Kidney epithelial cell (primary cell): ENCODE measurements at regions not wholly inside any gene's neighbourhood (a gene's known extent, or its start where the extent isn't known, plus 50 kb on each side); places are given as distances from the start of the nearest gene placed in this dataset.

Experiments
- DNase-seq: peaks from one replicate; pipeline ENCODE4 v3.0.0-alpha.2; 2010; ENCODE audit warnings: low read depth
- H3K27me3 ChIP-seq: 2 replicates; pipeline ENCODE4 v1.6.0; 2011; ENCODE audit warnings: low read length; ENCODE audit not compliant: control insufficient read depth, insufficient read depth
- H3K36me3 ChIP-seq: 2 replicates; pipeline ENCODE4 v1.5.1; 2011; ENCODE audit warnings: low read length; ENCODE audit not compliant: control insufficient read depth, insufficient read depth
- H3K4me3 ChIP-seq: 2 replicates; pipeline ENCODE4 v1.5.1; 2011; ENCODE audit warnings: low read depth, mild to moderate bottlenecking, control low read depth, low read length
- TF ChIP-seq, protein P1 (sequence below): IDR thresholded peaks from 2 replicates; pipeline ENCODE4 v1.5.1; 2011; ENCODE audit warnings: mild to moderate bottlenecking, moderate library complexity, low read length, control low read depth, inconsistent platforms; ENCODE audit not compliant: insufficient read depth, poor library complexity, severe bottlenecking

GRCh38 chr2:139394801-139395200 lies 614.6 kb upstream of the NXPH2 start:
- Histone ChIP-seq H3K4me3 (no peak overlapping the region), H3K36me3 (no peaks in the 10 kb centered on the region), H3K27me3 (no peaks in the 10 kb centered on the region)
- DNase-seq, result no peak
- TF ChIP-seq, protein P1, sequence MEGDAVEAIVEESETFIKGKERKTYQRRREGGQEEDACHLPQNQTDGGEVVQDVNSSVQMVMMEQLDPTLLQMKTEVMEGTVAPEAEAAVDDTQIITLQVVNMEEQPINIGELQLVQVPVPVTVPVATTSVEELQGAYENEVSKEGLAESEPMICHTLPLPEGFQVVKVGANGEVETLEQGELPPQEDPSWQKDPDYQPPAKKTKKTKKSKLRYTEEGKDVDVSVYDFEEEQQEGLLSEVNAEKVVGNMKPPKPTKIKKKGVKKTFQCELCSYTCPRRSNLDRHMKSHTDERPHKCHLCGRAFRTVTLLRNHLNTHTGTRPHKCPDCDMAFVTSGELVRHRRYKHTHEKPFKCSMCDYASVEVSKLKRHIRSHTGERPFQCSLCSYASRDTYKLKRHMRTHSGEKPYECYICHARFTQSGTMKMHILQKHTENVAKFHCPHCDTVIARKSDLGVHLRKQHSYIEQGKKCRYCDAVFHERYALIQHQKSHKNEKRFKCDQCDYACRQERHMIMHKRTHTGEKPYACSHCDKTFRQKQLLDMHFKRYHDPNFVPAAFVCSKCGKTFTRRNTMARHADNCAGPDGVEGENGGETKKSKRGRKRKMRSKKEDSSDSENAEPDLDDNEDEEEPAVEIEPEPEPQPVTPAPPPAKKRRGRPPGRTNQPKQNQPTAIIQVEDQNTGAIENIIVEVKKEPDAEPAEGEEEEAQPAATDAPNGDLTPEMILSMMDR, result no peak

DNA sequence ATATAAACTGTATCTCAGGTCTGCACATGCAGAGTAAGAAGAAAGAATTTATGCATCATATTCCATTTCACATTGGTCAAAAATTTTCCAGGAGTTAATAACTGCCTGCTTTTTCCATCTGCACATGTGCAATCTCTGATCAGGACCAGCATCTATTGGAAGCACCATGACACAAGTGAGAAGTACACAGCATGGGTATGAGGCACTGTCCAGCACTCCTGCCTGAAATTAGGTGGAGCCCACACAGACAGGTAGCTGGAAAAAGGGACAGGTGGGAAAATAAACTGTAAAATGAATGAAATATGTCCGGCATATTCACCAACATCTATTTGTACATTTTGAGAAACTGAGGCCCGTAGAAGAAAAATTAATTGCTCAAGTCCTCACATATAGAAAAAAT lies 609.2 kb upstream of the NXPH2 start:
- no peak for DNase-seq
- TF ChIP-seq, protein P1, result no peak
- no peak overlapping the region for H3K4me3 ChIP-seq
- H3K27me3 ChIP-seq, result no peaks in the 10 kb centered on the region
- no peaks in the 10 kb centered on the region for H3K36me3 ChIP-seq

- TF ChIP-seq, protein P1, result no peak
- DNase-seq, result no peak
Measured at GRCh38 chr2:139386401-139386800, 606.2 kb upstream of the NXPH2 start.

GRCh38 chr2:139383532-139383931 lies 603.3 kb upstream of the NXPH2 start:
- TF ChIP-seq, protein P1, result no peak
- Histone ChIP-seq H3K27me3 (no peaks in the 10 kb centered on the region), H3K36me3 (no peaks in the 10 kb centered on the region), H3K4me3 (no peak overlapping the region)
- no peak for DNase-seq

More at GRCh38 chr2:139386401-139386800, 606.2 kb upstream of the NXPH2 start:
- no peaks in the 10 kb centered on the region for H3K27me3 ChIP-seq
- no peak overlapping the region for H3K4me3 ChIP-seq
- H3K36me3 ChIP-seq, result no peaks in the 10 kb centered on the region

GRCh38 chr2:139380051-139380450 lies 599.9 kb upstream of the NXPH2 start:
- no peak overlapping the region for H3K4me3 ChIP-seq
- H3K27me3 ChIP-seq, result no peaks in the 10 kb centered on the region
- TF ChIP-seq, protein P1, result no peak
- no peak for DNase-seq
- no peaks in the 10 kb centered on the region for H3K36me3 ChIP-seq

GRCh38 chr2:139378373-139378772 lies 598.2 kb upstream of the NXPH2 start:
- Histone ChIP-seq H3K4me3 (no peak overlapping the region), H3K27me3 (no peaks in the 10 kb centered on the region), H3K36me3 (no peaks in the 10 kb centered on the region)
- TF ChIP-seq, protein P1, result no peak
- no peak for DNase-seq
